Left ventricle myocardium inferior (tissue), 1 donor: ENCODE measurements at regions not wholly inside any gene's neighbourhood (a gene's known extent, or its start where the extent isn't known, plus 50 kb on each side); places are given as distances from the start of the nearest gene placed in this dataset.
A peak's percentile ranks its signal among the peaks of the same experiment; 100 is the strongest.
"Not testable (repeated sequence)": the region's sequence is repeated elsewhere in the genome, so short reads cannot be mapped to it uniquely, and the experiment has no call there.

Experiments used
- DNase-seq: peaks from one replicate; pipeline ENCODE4 v3.0.0-alpha.2; 2020
- H3K27ac ChIP-seq: fragments of 200-600 bp; replicated peaks from 2 replicates; pipeline ENCODE4 v1.8.0; 2021
- H3K27me3 ChIP-seq: fragments of 200-600 bp; 2 replicates; pipeline ENCODE4 v1.8.0; 2021; ENCODE audit warnings: low read depth
- H3K36me3 ChIP-seq: fragments of 200-600 bp; 2 replicates; pipeline ENCODE4 v1.8.0; 2021
- H3K4me1 ChIP-seq: fragments of 200-600 bp; 2 replicates; pipeline ENCODE4 v1.8.0; 2021
- H3K4me3 ChIP-seq: fragments of 200-600 bp; 2 replicates; pipeline ENCODE4 v1.8.0; 2021; ENCODE audit warnings: mild to moderate bottlenecking, moderate library complexity
- H3K9me3 ChIP-seq: fragments of 200-600 bp; replicated peaks from 2 replicates; pipeline ENCODE4 v1.8.0; 2021
- CTCF ChIP-seq: fragments of 200-600 bp; IDR thresholded peaks from 2 replicates; pipeline ENCODE4 v1.8.0; 2021; ENCODE audit warnings: antibody characterized with exemption, mild to moderate bottlenecking, borderline replicate concordance
- intact Hi-C: fragments of 100-400 bp; cut with micrococcal nuclease; formaldehyde crosslinking; loops from one replicate; pipeline ENCODE4 v1.11.0; 2022
- donor health status: DM: no; HTN: yes; CAD: no; lungs with severe emphysema.

DNA sequence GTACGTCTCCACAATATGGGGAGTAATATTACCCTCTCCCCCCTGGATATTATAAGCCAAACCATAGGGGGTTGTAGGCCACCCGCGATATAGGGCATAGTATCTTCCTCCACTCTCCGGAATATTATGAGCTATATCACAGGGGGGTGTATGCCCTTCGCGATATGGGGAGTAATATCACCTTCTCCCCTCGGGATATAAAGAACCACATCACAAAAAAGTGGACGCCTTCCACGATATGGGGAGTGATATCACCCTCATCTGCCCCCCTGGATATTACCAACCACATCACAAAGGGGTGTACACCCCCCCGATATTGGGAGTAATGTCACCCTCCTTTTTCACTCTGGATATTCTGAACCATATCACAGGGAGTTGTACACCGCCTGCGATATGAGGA is 65.5 kb upstream of the CEACAM21 start:
- no peak overlapping the region for H3K4me3 ChIP-seq
- no peaks in the 10 kb centered on the region for H3K4me1 ChIP-seq
- intact Hi-C loops: no loop called here
- H3K36me3 ChIP-seq: no peaks in the 10 kb centered on the region
- H3K9me3 ChIP-seq: no peaks in the 10 kb centered on the region
- H3K27ac ChIP-seq: no peak overlapping the region
- H3K27me3 ChIP-seq: peaks cover 75% of the 10 kb centered on the region
- DNase-seq: no peak
- TF ChIP-seq CTCF: no peak

- Histone ChIP-seq H3K4me1 (no peaks in the 10 kb centered on the region), H3K9me3 (no peaks in the 10 kb centered on the region), H3K36me3 (no peaks in the 10 kb centered on the region), H3K27me3 (peaks cover 76% of the 10 kb centered on the region), H3K27ac (no peak overlapping the region), H3K4me3 (no peak overlapping the region)
- no peak for TF ChIP-seq CTCF
- DNase-seq: no peak
- intact Hi-C loops: no loop called here
These were observed 64.3 kb upstream of the CEACAM21 start for GRCh38 chr19:41511628-41512027.

DNA sequence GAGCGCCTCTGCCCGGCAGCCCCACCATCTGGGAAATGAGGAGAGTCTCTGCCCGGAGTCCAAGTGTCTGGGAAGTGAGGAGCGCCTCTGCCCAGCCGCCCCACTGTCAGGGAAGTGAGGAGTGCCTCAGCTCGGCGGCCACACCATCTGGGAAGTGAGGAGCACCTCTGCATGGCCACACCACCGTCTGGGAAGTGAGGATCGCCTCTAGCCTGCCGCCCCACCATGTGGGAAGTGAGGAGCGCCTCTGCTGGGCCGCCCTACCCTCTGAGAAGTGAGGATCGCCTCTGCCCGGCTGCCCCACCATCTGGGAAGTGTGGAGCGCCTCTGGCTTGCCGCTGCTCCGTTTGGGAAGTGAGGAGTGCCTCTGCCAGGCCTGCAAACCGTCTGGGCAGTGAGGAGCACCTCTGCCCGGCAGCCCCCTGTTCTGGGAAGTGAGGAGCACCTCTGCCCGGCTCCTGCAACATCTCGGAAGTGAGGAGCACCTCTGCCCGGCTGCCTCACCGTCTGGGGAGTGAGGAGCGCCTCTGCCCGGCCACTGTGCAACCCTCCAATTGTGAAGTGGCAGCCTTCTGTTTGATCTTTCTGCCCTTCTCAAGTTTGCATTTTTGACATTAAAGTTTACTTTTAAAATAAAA is 60.8 kb upstream of the CEACAM21 start:
- Histone ChIP-seq H3K9me3 (no peaks in the 10 kb centered on the region), H3K4me3 (no peak overlapping the region), H3K27me3 (peaks cover 95% of the 10 kb centered on the region), H3K36me3 (no peaks in the 10 kb centered on the region), H3K27ac (no peak overlapping the region), H3K4me1 (peaks cover 16% of the 10 kb centered on the region)
- no peak for TF ChIP-seq CTCF
- intact Hi-C loops: no loop called here
- no peak for DNase-seq

DNA sequence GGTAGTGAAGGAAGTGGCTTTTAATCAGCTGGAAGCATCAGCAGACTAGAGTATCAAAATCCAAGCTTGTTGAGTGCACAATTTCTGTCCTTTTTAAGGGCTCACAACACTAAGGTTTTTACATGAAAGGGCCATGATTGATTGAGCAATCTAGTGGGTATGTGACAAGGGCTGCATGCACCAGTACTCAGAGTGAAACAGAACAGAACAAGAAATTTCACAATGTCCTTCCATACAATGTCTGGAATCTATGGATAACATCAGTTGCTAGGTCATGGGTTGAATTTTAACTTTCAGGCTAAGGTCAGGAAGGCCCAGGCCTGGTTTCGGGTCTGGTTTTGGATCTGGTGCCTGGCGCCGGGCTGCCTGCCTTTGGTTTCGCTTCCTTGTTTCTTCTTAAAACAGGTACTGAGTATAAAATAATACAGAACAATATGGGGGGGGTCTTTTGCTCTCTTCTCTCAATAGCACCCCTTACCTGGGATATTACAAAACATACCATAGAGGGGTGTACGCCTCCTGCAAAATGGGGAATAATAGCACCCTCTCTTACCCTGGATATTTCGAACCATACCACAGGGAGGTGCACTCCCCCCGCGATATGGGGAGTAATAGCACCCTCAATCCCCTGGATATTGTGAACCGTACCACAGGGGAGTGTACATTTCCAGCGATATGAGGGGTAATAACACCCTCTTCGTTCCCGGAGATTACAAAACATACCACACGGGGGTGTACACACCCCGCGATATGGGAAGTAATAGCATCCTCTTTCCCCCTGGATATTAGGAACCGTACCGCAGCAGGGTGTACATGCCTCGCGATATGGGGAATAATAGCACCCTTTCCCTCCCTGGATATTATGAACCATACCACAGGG is 59.4 kb upstream of the CEACAM21 start:
- H3K27ac ChIP-seq, DNase-seq, intact Hi-C loops, H3K9me3 ChIP-seq, H3K36me3 ChIP-seq, H3K4me3 ChIP-seq: not testable (repeated sequence)
- H3K4me1 ChIP-seq: peaks cover 16% of the 10 kb centered on the region
- peaks cover 95% of the 10 kb centered on the region for H3K27me3 ChIP-seq
- TF ChIP-seq CTCF: peak; percentile 26

DNA sequence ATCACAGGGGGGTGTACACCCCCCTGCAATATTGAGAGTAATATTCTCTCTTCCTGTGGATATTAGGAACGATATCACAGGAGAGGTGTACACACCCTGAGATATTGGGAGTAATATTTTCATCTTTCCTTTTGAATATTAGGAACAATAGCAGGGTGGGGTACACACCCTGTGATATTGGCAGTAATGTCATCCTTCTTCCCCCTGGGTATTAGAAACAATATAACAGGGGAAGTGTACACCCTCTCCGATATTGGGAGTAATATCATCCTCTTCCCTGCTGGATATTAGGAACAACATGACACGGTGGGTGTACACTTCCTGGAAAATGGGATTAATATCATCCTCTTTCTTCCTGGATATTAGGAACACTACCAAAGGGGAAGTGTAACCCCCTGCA is 57.8 kb upstream of the CEACAM21 start:
- intact Hi-C loops: no loop called here
- Histone ChIP-seq H3K27me3 (peaks cover 100% of the 10 kb centered on the region), H3K4me1 (peaks cover 26% of the 10 kb centered on the region), H3K4me3 (no peak overlapping the region), H3K36me3 (no peaks in the 10 kb centered on the region), H3K9me3 (no peaks in the 10 kb centered on the region), H3K27ac (no peak overlapping the region)
- DNase-seq: no peak
- TF ChIP-seq CTCF: no peak

DNA sequence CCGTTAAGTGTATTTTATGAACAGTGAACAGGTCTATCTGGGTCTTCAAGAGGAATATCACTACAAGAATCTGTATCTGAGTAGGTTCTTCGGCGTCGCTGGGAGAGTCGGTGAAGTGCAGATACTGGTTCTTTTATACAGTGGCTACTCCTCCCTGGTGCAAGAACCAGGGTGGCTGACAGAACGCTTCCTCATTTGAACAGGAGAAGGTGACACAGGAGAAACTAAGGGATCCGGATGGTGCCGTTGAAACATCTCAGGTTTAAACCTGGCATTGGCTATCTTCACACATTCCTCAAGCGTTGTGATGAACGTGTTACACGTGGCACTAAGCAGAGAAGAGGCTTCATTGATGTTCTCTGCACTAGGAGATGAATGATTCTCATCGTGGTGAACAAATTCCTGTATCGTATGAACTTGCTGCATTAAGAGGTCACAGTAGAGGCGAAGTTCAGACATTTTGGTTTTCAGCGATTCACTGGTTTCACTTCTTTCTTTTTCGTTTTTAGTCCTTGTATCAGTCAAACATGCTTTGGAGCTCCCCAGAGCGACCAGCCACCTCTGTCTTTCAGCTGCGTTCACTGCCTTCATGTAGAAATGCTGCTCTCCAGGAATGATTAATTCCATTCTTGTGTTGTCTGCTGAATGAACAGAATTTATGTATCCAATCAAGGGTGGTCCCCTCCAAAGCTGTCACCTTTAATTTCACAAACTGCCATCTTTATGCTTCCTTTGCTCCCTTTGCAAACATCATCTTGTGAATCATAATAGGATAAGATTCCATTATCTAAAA is 54.6 kb upstream of the CEACAM21 start:
- Histone ChIP-seq H3K4me3 (peak overlapping the region; percentile 62), H3K27ac (peak overlapping the region; percentile 71), H3K4me1 (peaks cover 26% of the 10 kb centered on the region), H3K27me3 (peaks cover 100% of the 10 kb centered on the region)
- intact Hi-C loops, DNase-seq, H3K36me3 ChIP-seq, H3K9me3 ChIP-seq: not testable (repeated sequence)
